ENCODE measurements at regions not wholly inside any gene's neighbourhood (a gene's known extent, or its start where the extent isn't known, plus 50 kb on each side); places are given as distances from the start of the nearest gene placed in this dataset.

DNA sequence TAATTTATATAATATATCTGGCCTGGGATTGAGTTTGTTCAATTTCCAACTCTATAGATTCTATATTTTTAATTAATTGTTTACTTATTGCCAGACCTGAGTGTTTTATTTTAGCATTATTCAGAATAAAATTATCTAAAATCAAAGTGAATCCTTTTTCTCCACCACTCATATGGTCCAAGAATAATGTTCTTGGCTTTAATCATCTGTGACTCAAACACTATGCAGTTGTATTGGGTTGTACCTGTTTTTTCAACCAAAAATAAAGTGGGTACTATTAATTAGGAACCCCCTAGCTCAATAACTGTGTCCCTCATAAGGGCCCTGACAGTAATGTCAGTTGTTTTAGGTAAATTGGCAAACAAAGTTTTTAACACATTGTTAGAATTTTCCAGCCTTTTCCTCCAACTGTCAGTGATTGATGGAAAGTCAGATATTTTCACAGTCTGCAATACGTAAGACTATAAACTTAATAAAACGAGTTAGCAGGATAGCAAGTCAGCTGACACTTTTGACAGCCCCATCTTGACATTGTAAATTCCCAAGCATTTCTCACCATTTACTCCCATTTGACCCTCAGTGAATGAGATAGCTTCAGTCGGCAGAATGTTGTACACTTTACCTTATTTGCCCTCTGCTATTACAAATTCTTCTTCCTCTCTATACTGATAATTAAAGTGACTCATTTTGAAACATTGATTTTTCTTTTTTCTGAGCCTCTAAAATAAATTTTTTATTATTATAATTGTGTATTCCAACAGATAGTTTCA is 587.4 kb downstream of the METTL4 start (continued):
- TF ChIP-seq, protein P1, sequence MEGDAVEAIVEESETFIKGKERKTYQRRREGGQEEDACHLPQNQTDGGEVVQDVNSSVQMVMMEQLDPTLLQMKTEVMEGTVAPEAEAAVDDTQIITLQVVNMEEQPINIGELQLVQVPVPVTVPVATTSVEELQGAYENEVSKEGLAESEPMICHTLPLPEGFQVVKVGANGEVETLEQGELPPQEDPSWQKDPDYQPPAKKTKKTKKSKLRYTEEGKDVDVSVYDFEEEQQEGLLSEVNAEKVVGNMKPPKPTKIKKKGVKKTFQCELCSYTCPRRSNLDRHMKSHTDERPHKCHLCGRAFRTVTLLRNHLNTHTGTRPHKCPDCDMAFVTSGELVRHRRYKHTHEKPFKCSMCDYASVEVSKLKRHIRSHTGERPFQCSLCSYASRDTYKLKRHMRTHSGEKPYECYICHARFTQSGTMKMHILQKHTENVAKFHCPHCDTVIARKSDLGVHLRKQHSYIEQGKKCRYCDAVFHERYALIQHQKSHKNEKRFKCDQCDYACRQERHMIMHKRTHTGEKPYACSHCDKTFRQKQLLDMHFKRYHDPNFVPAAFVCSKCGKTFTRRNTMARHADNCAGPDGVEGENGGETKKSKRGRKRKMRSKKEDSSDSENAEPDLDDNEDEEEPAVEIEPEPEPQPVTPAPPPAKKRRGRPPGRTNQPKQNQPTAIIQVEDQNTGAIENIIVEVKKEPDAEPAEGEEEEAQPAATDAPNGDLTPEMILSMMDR (IDR thresholded peaks at IDR 0.05 in 2 of 3, conservative IDR thresholded peaks at IDR 0.05 in 1 of 3; ENCODE audit: borderline replicate concordance in 1 of 3, insufficient read depth in 1 of 3, low read depth in 2 of 3, low read length in 2 of 3), result no peak
- TF ChIP-seq SIN3A (IDR thresholded peaks at IDR 0.05; ENCODE audit: low read depth), result no peak

DNA sequence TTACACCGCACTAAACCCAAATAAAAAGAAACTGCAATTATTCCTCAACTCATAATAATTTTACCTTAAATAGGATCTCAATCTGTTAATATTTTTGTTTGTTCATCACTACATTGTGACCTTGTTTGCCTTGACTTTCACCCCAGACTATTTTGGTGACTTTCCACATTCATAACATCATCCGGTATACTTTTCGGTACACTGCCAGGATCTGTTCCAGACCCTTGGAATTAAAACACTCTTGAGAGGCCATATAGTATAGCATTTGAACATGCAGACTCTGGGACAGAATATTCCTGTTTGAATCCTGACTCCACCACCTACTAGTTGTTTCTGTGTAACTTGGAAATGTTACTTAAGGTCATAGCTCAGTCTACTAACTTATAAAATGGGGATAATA is 577.4 kb downstream of the METTL4 start:
- no TSS peak for BruUV-seq (replicated peaks)
- Histone ChIP-seq H3K4me1 (ENCODE audit: control insufficient read depth in 1 of 2, insufficient read depth in 2 of 2, low read length in 2 of 2) (no peaks in the 10 kb centered on the region), H2AFZ (ENCODE audit: low read depth, low read length, poor library complexity, severe bottlenecking) (no peak overlapping the region), H3K9me2 (ENCODE audit: insufficient read depth) (no peaks in the 10 kb centered on the region), H4K20me1 (ENCODE audit: insufficient read depth) (no peaks in the 10 kb centered on the region), H3K27me3 (ENCODE audit: insufficient read depth, low read length) (no peaks in the 10 kb centered on the region), H3K9me3 (ENCODE audit: control insufficient read depth in 1 of 2, insufficient read depth in 1 of 2, low read depth in 1 of 2, low read length in 2 of 2) (no peaks in the 10 kb centered on the region), H3K79me2 (ENCODE audit: insufficient read depth, low read length) (no peaks in the 10 kb centered on the region), H3K9ac (ENCODE audit: low read length) (no peak overlapping the region), H3K27ac (ENCODE audit: low read depth, low read length) (no peak overlapping the region), H3K4me3 (replicated peaks in 1 of 2; ENCODE audit: low read depth in 1 of 2, low read length in 2 of 2) (no peak overlapping the region), H3K36me3 (ENCODE audit: control insufficient read depth in 1 of 2, insufficient read depth in 2 of 2, low read length in 2 of 2) (no peaks in the 10 kb centered on the region), H3K4me2 (ENCODE audit: low read length) (no peak overlapping the region)
- intact Hi-C loops (cut with micrococcal nuclease), result no loop called here
- no peak for DNase-seq (ENCODE audit: low read depth, low spot score)
- POLR2A ChIA-PET, result no interaction called here
- TF ChIP-seq FOSL1 (IDR thresholded peaks at IDR 0.05; ENCODE audit: low read depth) (no peak), EZH2phosphoT487 (IDR thresholded peaks at IDR 0.05; ENCODE audit: borderline replicate concordance) (no peak), EZH2 (IDR thresholded peaks at IDR 0.05) (no peak), ELF1 (IDR thresholded peaks at IDR 0.05; ENCODE audit: borderline replicate concordance, low read depth) (no peak), POLR2AphosphoS5 (IDR thresholded peaks at IDR 0.05; ENCODE audit: low read depth, low read length) (no peak), TCF7L2 (IDR thresholded peaks at IDR 0.05; ENCODE audit: borderline replicate concordance, extremely low read depth, insufficient read depth, insufficient read length) (no peak), POLR2A (IDR thresholded peaks at IDR 0.05; ENCODE audit: borderline replicate concordance, extremely low read depth, insufficient read depth, insufficient read length) (no peak), EGR1 (IDR thresholded peaks at IDR 0.05; ENCODE audit: low read depth) (no peak), SRF (IDR thresholded peaks at IDR 0.05; ENCODE audit: low read depth) (no peak), ZNF274 (IDR thresholded peaks at IDR 0.05; ENCODE audit: low read depth, low read length) (no peak), SP1 (IDR thresholded peaks at IDR 0.05; ENCODE audit: low read depth) (no peak)
- TF ChIP-seq, protein P2, sequence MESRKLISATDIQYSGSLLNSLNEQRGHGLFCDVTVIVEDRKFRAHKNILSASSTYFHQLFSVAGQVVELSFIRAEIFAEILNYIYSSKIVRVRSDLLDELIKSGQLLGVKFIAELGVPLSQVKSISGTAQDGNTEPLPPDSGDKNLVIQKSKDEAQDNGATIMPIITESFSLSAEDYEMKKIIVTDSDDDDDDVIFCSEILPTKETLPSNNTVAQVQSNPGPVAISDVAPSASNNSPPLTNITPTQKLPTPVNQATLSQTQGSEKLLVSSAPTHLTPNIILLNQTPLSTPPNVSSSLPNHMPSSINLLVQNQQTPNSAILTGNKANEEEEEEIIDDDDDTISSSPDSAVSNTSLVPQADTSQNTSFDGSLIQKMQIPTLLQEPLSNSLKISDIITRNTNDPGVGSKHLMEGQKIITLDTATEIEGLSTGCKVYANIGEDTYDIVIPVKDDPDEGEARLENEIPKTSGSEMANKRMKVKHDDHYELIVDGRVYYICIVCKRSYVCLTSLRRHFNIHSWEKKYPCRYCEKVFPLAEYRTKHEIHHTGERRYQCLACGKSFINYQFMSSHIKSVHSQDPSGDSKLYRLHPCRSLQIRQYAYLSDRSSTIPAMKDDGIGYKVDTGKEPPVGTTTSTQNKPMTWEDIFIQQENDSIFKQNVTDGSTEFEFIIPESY (IDR thresholded peaks at IDR 0.05; ENCODE audit: extremely low read depth, insufficient replicate concordance, low read length), result no peak
- TF ChIP-seq, protein P3, sequence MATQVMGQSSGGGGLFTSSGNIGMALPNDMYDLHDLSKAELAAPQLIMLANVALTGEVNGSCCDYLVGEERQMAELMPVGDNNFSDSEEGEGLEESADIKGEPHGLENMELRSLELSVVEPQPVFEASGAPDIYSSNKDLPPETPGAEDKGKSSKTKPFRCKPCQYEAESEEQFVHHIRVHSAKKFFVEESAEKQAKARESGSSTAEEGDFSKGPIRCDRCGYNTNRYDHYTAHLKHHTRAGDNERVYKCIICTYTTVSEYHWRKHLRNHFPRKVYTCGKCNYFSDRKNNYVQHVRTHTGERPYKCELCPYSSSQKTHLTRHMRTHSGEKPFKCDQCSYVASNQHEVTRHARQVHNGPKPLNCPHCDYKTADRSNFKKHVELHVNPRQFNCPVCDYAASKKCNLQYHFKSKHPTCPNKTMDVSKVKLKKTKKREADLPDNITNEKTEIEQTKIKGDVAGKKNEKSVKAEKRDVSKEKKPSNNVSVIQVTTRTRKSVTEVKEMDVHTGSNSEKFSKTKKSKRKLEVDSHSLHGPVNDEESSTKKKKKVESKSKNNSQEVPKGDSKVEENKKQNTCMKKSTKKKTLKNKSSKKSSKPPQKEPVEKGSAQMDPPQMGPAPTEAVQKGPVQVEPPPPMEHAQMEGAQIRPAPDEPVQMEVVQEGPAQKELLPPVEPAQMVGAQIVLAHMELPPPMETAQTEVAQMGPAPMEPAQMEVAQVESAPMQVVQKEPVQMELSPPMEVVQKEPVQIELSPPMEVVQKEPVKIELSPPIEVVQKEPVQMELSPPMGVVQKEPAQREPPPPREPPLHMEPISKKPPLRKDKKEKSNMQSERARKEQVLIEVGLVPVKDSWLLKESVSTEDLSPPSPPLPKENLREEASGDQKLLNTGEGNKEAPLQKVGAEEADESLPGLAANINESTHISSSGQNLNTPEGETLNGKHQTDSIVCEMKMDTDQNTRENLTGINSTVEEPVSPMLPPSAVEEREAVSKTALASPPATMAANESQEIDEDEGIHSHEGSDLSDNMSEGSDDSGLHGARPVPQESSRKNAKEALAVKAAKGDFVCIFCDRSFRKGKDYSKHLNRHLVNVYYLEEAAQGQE (IDR thresholded peaks at IDR 0.05; ENCODE audit: low read depth), result no peak
- RAD21 ChIA-PET (ENCODE audit: low non-redundant PET in 1 of 2, low total read pairs in 2 of 2, uncharacterized antibody in 2 of 2, unreplicated experiment in 2 of 2), result no interaction called here
- CTCF ChIA-PET, result no interaction called here
- no peak for ATAC-seq
